Astrocyte (in vitro differentiated cells and primary cell): ENCODE measurements at regions not wholly inside any gene's neighbourhood (a gene's known extent, or its start where the extent isn't known, plus 50 kb on each side); places are given as distances from the start of the nearest gene placed in this dataset.

Experiments used
- EZH2 ChIP-seq: IDR thresholded peaks from 2 replicates; pipeline ENCODE4 v1.6.1; 2012; ENCODE audit warnings: mild to moderate bottlenecking, low read length, inconsistent platforms; ENCODE audit not compliant: insufficient read depth
- TF ChIP-seq, protein P1 (sequence below): IDR thresholded peaks from 2 replicates; pipeline ENCODE4 v1.5.1; 2011; ENCODE audit warnings: low read depth, mild to moderate bottlenecking, inconsistent platforms, low read length, moderate library complexity; ENCODE audit not compliant: insufficient read depth

- TF ChIP-seq, protein P1, sequence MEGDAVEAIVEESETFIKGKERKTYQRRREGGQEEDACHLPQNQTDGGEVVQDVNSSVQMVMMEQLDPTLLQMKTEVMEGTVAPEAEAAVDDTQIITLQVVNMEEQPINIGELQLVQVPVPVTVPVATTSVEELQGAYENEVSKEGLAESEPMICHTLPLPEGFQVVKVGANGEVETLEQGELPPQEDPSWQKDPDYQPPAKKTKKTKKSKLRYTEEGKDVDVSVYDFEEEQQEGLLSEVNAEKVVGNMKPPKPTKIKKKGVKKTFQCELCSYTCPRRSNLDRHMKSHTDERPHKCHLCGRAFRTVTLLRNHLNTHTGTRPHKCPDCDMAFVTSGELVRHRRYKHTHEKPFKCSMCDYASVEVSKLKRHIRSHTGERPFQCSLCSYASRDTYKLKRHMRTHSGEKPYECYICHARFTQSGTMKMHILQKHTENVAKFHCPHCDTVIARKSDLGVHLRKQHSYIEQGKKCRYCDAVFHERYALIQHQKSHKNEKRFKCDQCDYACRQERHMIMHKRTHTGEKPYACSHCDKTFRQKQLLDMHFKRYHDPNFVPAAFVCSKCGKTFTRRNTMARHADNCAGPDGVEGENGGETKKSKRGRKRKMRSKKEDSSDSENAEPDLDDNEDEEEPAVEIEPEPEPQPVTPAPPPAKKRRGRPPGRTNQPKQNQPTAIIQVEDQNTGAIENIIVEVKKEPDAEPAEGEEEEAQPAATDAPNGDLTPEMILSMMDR, result no peak
- no peak for TF ChIP-seq EZH2
These were observed 274.9 kb downstream of the HAO1 start for GRCh38 chr20:7665376-7665775.
